ENCODE measurements at regions not wholly inside any gene's neighbourhood (a gene's known extent, or its start where the extent isn't known, plus 50 kb on each side); places are given as distances from the start of the nearest gene placed in this dataset.

DNA sequence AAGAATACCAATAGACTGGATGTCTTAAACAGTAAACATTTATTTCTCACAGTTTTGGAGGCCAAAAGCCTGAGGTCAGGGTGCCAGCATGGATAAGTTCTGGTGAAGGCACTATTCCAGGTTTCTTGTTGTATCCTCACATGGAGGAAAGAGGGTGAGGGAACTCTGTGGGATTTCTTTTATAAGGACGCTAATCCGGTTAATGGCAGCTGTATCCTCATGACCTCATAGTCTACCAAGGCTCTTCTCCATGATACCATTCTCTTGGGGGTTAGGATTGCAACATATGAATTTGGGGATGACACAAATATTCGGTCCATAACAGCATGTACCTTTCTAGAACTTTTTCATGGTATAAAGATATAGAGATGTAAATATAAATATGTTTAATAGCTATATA, 412.0 kb downstream of the LMO7 start:
- no peak for ATAC-seq (ENCODE audit: low read depth)
- no peaks in the 10 kb centered on the region for H3K27me3 Mint-ChIP-seq
- H3K36me3 Mint-ChIP-seq: no peaks in the 10 kb centered on the region
- POLR2A ChIA-PET: no interaction called here
- no peak overlapping the region for H3K27ac Mint-ChIP-seq
- no peak overlapping the region for H3K4me3 Mint-ChIP-seq
- DNase-seq: no peak
- no peaks in the 10 kb centered on the region for H3K9me3 Mint-ChIP-seq
- no peaks in the 10 kb centered on the region for H3K4me1 Mint-ChIP-seq

DNA sequence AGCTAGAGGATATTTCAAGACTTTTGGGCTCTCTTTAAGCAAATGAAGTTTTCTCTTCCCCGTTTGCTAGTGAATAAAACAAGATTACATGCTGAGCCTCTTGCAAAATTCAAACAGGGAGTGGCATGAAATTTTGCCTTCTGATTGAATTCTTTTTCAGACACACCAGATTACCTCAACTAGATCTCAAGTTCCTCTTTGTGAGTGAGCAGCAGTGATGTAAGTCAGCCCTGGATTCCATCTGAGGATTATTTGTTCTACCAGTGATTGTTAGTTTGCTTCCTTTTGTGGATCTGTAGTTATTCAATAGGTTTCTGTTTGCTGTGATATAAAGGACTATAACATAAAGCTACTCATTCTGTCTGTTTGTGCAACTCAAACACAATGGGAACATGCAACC, 407.7 kb downstream of the LMO7 start:
- no peaks in the 10 kb centered on the region for H3K4me1 Mint-ChIP-seq
- no peak overlapping the region for H3K4me3 Mint-ChIP-seq
- no peak overlapping the region for H3K27ac Mint-ChIP-seq
- H3K9me3 Mint-ChIP-seq: no peaks in the 10 kb centered on the region
- no peaks in the 10 kb centered on the region for H3K27me3 Mint-ChIP-seq
- ATAC-seq (ENCODE audit: low read depth): no peak
- H3K36me3 Mint-ChIP-seq: no peaks in the 10 kb centered on the region
- POLR2A ChIA-PET: no interaction called here
- DNase-seq: no peak

DNA sequence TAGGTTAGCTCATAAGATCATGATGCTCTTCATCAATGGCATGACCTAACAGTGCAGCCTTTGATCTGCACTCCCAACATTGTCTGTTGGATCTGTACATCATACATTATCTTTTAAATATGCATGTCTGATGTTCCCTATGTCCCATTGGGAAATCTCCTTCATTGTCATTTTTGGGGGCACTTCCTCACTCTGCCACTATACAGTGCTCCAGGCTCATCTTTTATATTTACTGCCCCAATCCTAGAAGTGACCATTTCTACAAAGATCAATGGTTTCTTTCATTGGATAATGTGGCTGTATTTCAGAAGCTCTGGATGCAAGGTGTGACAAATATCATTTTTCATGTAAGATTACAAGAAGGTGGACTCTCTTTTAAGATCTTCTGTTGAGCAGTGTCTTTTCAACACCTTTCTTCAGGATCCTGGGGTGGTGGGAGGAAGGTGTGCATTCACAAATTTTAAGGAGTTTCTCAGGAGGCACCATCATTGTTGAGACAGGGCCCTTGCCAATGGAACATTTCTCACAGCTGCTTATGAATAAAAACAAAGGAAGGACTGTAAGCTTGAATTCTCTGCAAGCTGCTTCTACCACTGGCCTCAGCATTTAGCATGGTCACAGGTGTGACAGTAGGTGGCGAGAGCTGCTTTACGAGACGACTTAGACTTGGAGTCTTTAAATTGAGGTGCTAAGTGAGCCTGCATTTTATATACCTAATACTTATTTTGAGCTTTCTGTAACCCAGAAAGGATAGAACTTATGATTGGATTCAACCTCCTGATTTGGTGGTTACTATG, 403.0 kb downstream of the LMO7 start:
- Mint-ChIP-seq H3K27ac (no peak overlapping the region), H3K27me3 (peaks cover 4% of the 10 kb centered on the region), H3K4me1 (no peaks in the 10 kb centered on the region), H3K9me3 (no peaks in the 10 kb centered on the region), H3K4me3 (no peak overlapping the region), H3K36me3 (no peaks in the 10 kb centered on the region)
- DNase-seq: no peak
- ATAC-seq (ENCODE audit: low read depth): no peak
- POLR2A ChIA-PET: no interaction called here

DNA sequence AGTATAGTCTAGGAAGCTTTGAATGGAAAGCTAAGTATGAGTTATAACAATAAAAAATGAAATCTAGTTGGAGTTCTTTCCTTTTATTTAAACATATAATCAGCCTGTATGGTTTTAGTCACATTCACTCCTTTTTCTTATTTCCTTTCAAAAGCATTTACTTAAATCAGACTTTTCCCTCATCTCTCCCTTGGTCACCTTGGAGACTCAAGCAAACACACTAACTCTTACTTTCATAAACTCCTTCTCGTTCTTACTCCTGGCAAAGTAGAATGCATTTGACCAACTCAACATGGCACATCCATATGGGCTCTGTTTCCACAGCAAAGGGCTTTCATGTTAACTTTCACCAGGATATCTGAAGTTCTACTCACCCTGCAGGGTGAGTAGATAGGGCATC, 400.0 kb downstream of the LMO7 start:
- H3K27me3 Mint-ChIP-seq: peaks cover 7% of the 10 kb centered on the region
- no peaks in the 10 kb centered on the region for H3K4me1 Mint-ChIP-seq
- H3K27ac Mint-ChIP-seq: no peak overlapping the region
- no peak for ATAC-seq (ENCODE audit: low read depth)
- H3K36me3 Mint-ChIP-seq: no peaks in the 10 kb centered on the region
- H3K4me3 Mint-ChIP-seq: no peak overlapping the region
- DNase-seq: no peak
- POLR2A ChIA-PET: no interaction called here
- H3K9me3 Mint-ChIP-seq: no peaks in the 10 kb centered on the region

DNA sequence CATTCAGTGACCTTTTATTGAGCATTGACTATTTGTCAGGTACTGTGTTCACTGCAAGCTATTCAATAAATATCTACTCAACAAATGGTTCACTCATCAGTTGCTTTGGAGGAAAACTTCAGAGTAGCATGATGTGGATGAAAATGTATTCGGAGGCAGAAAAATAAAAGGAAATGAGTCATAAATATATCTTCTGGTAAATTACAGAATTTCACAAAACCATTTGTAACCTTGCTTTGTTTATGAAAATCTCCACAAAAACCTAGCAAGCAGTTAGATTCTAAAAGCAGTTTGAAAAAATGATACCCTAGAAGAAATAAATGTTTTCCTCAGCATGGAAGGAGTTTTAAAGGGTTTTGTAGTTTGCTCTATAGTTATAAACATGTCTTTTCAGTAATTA, 399.6 kb downstream of the LMO7 start:
- no peaks in the 10 kb centered on the region for H3K9me3 Mint-ChIP-seq
- no peak for DNase-seq
- no peaks in the 10 kb centered on the region for H3K4me1 Mint-ChIP-seq
- no peak overlapping the region for H3K27ac Mint-ChIP-seq
- peaks cover 7% of the 10 kb centered on the region for H3K27me3 Mint-ChIP-seq
- no peak overlapping the region for H3K4me3 Mint-ChIP-seq
- no peaks in the 10 kb centered on the region for H3K36me3 Mint-ChIP-seq
- ATAC-seq (ENCODE audit: low read depth): no peak
- POLR2A ChIA-PET: no interaction called here

DNA sequence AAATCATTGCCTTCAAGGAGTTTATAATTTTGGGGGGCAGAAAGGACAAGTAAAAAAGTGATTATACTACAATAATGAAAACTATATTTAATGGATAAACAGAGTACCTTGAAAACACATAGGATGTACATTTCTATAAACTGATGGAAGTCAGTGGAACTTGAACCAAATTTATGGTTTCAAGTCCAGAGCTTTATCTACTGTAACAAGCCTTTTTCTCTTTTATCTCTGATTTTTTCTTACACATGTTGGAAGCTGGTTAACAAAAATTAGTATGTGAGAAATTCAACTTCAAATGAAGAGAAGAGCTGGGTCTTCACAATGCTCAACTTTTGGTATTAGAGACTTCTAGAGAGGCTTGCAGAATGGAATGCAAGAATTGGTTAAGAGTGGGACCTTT, 393.6 kb downstream of the LMO7 start:
- Mint-ChIP-seq H3K9me3 (no peaks in the 10 kb centered on the region), H3K27me3 (peaks cover 12% of the 10 kb centered on the region), H3K4me1 (peaks cover 3% of the 10 kb centered on the region), H3K4me3 (no peak overlapping the region), H3K36me3 (no peaks in the 10 kb centered on the region), H3K27ac (no peak overlapping the region)
- DNase-seq (no peak), ATAC-seq (ENCODE audit: low read depth) (no peak)
- POLR2A ChIA-PET: no interaction called here

DNA sequence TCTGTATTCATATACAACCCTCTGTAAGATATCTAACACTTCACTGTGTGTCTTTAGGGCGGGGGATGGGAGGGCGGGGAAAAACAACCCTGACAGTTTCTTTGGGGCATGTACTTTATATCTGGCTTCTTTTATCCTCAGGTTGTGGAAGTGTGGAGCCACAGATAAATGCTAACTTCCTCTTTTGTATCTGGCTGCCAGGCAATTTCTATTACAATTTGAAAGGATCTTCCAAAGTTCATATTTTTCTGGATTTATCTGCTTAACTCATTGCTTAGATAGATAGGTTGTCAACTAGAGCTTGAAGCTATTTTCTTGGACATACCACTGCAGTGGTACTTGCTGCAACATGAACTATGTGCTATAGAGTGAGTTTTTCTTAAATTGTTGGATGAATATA, 393.0 kb downstream of the LMO7 start:
- POLR2A ChIA-PET: no interaction called here
- no peak overlapping the region for H3K27ac Mint-ChIP-seq
- no peaks in the 10 kb centered on the region for H3K9me3 Mint-ChIP-seq
- DNase-seq (no peak), ATAC-seq (ENCODE audit: low read depth) (no peak)
- H3K36me3 Mint-ChIP-seq: no peaks in the 10 kb centered on the region
- peaks cover 12% of the 10 kb centered on the region for H3K27me3 Mint-ChIP-seq
- peaks cover 3% of the 10 kb centered on the region for H3K4me1 Mint-ChIP-seq
- H3K4me3 Mint-ChIP-seq: no peak overlapping the region

DNA sequence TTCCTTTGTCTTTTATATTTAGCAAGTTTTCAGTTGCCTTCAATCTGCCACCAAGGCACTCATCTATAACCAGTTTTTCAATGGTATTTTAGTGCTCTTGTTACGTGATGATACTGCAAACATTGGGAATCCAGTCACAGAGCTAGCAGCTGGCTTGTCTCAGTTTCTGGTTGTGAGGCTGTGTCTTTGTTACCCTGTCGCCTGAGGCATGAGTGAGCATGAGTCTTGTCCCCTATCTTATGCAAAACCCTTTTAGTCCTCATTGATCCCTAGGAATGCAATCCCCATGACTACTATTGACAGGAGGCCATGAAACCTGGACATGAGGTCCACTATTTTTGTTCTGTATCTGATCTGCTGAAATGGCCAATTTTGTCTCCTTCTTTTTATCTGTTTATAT, 391.0 kb downstream of the LMO7 start:
- Mint-ChIP-seq H3K4me1 (peaks cover 3% of the 10 kb centered on the region), H3K27me3 (peaks cover 12% of the 10 kb centered on the region), H3K27ac (no peak overlapping the region), H3K4me3 (no peak overlapping the region), H3K9me3 (no peaks in the 10 kb centered on the region), H3K36me3 (no peaks in the 10 kb centered on the region)
- POLR2A ChIA-PET: no interaction called here
- DNase-seq (no peak), ATAC-seq (ENCODE audit: low read depth) (no peak)

DNA sequence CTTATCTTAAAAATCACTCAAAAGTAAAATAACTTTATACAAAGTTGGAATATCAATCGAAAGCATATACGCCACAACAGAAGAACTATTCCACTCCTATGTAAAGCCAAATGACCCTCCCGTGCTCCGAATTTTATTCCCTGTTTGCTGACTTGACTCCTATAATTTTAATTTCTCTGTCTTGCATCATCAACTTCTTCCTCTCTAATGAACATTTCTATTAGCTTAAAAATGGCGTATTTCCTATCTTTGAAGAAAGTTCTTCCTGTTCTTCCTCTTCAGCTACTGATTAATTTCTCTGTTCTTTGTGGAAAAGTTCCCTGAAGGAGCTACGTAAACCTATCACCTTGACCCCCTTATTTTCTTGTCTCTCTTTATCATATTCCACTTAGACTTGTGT, 389.3 kb downstream of the LMO7 start:
- DNase-seq: no peak
- Mint-ChIP-seq H3K36me3 (no peaks in the 10 kb centered on the region), H3K9me3 (no peaks in the 10 kb centered on the region), H3K4me1 (peaks cover 3% of the 10 kb centered on the region), H3K27me3 (peaks cover 9% of the 10 kb centered on the region), H3K27ac (no peak overlapping the region), H3K4me3 (no peak overlapping the region)
- POLR2A ChIA-PET: no interaction called here
- ATAC-seq (ENCODE audit: low read depth): no peak

DNA sequence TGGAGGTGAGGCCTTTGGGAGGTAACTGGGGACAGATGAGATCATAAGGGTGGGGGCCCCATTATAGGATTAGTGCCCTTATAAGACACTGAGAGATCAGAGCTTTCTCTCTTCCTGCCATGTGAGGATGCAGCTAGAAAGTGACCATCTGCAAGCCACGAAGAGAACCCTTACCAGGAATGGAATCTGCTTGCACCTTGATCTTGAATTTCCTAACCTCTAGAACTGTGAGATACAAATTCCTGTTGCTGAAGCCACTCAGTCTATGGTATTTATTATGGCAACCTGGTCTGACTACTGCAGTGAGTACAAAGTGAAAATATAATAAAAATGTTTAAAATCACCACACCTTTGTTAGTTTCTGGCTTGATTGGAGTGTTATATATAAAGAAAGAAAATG, 388.0 kb downstream of the LMO7 start:
- H3K27me3 Mint-ChIP-seq: peaks cover 7% of the 10 kb centered on the region
- H3K4me1 Mint-ChIP-seq: peaks cover 3% of the 10 kb centered on the region
- H3K4me3 Mint-ChIP-seq: no peak overlapping the region
- no peaks in the 10 kb centered on the region for H3K9me3 Mint-ChIP-seq
- H3K27ac Mint-ChIP-seq: no peak overlapping the region
- ATAC-seq (ENCODE audit: low read depth): no peak
- no peak for DNase-seq
- no peaks in the 10 kb centered on the region for H3K36me3 Mint-ChIP-seq
- POLR2A ChIA-PET: no interaction called here

DNA sequence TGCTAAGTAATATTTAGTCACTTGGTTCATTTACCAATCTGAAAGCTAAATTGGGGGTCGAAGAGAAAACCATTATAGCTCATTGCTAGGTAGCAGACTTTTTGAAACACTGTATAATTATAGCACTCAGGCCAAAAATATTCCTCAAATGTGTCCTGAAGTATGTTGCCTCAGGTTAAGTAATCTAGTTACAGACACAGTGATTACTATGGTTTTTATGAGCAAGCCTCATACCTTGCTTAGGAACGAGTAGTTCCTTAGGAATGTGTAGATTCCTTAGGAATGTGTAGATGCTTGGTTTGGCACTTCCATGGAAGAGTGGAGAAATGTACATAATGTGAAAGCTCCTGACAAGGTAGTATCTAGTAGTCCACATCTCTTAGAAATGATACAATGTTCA, 387.5 kb downstream of the LMO7 start:
- Mint-ChIP-seq H3K36me3 (no peaks in the 10 kb centered on the region), H3K4me3 (no peak overlapping the region), H3K27ac (no peak overlapping the region), H3K27me3 (peaks cover 7% of the 10 kb centered on the region), H3K4me1 (no peaks in the 10 kb centered on the region), H3K9me3 (no peaks in the 10 kb centered on the region)
- no peak for DNase-seq
- no peak for ATAC-seq (ENCODE audit: low read depth)
- POLR2A ChIA-PET: no interaction called here

DNA sequence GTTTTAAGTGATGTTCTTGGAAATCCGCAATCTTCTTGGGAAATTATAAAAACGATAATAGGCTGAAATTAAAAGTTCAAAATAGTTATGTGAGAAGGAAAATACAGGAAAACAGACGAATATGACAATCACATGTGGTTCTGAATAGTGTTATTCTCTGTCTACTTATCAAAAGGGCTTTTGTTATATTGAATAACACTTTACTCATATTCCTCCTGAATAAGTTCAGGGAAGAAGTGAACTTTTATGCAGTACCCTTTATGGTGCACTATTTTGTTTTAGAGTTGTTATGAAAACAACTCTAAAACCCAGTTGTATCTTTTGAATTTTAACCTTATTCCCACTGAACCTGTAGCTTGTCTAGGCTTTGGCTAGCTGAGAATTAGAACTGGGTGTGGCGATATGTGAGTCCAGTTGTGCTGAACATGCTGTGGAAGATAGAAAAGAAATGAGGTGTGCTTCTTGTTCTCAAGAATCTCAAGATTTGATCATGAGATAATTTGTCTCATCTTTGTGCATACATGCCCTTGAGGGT, 384.4 kb downstream of the LMO7 start:
- H3K27me3 Mint-ChIP-seq: no peaks in the 10 kb centered on the region
- H3K9me3 Mint-ChIP-seq: no peaks in the 10 kb centered on the region
- H3K27ac Mint-ChIP-seq: no peak overlapping the region
- DNase-seq: no peak
- H3K36me3 Mint-ChIP-seq: no peaks in the 10 kb centered on the region
- no peaks in the 10 kb centered on the region for H3K4me1 Mint-ChIP-seq
- POLR2A ChIA-PET: no interaction called here
- H3K4me3 Mint-ChIP-seq: no peak overlapping the region
- no peak for ATAC-seq (ENCODE audit: low read depth)

DNA sequence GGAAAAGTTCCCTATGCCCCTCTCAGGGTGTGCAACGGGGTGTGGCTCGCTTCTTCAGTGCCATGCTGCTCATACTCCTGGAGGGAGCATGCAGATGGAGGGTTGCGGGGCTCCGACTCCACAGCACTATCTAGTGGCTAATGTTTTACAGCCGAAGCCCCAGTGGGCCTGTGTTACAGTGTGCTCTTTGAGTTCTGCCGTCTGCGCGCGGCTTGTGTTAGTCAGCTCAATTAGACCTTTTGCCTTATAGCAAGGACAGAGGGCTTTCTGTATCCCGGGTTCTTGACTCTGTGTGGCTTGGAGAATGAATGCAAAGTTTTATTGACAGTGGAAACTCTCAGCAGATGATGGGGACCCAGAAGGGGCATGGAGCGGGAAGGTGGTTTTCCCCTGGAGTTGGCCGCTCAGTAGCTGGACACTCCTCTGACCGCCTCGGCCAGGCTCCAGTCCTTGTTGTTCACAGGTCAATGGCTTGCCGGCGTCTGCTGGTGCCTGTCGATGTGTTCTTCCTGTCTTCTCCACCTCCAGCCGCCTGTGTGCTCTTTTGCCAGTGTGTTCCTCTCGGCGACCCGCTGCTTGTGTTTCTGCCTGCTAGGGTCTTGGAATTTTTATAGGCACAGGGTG, 383.4 kb downstream of the LMO7 start:
- ATAC-seq (ENCODE audit: low read depth) (no peak), DNase-seq (no peak)
- Mint-ChIP-seq H3K27ac (no peak overlapping the region), H3K4me3 (no peak overlapping the region), H3K4me1 (no peaks in the 10 kb centered on the region), H3K36me3 (no peaks in the 10 kb centered on the region), H3K9me3 (no peaks in the 10 kb centered on the region), H3K27me3 (no peaks in the 10 kb centered on the region)
- POLR2A ChIA-PET: no interaction called here

DNA sequence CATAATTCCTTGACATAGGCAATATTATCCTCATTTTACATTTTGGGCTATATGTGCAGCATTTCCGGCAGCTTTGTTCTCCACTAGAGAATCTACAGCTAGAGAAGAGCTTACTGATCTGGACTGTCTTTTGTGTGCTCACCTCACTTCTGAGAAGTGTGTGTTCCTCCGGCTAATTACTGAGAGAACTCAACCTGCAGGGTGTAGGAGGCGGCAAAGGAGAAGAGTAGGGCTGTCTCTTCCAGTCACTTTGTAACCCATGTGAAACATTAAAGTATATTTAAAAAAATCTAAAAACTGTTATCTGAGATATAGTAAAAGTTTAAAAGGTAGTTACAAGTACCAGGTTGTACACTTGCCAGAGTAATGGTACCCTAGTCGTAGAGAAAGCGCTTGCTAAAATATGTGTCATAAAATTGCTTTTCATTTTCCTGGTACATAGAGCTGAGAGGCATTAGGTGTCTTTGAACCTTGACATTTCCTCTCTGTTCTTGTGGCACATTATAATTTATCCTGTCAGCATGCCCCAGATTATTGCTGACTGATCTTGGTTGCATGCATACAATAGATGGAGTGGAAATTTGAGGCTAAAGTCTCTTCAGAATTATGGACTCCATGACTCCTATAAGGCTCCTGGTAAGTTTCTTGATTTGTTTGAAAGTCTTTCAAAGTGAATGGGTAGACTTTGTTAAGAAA, 381.9 kb downstream of the LMO7 start:
- Mint-ChIP-seq H3K4me3 (no peak overlapping the region), H3K4me1 (no peaks in the 10 kb centered on the region), H3K27ac (no peak overlapping the region), H3K9me3 (no peaks in the 10 kb centered on the region), H3K36me3 (no peaks in the 10 kb centered on the region), H3K27me3 (no peaks in the 10 kb centered on the region)
- ATAC-seq (ENCODE audit: low read depth) (no peak), DNase-seq (no peak)
- POLR2A ChIA-PET: no interaction called here

Data from activated naive CD8-positive, alpha-beta T cell treated with anti-CD3 and anti-CD28 coated beads, Interleukin-2, amount 10 ng/mL, durations not matched to agents 7 days and 5 days (primary cell).